ENCODE measurements at regions not wholly inside any gene's neighbourhood (a gene's known extent, or its start where the extent isn't known, plus 50 kb on each side); places are given as distances from the start of the nearest gene placed in this dataset.

GRCh38 chr16:79420493-79420892 is 180.0 kb downstream of the MAF start:
- no peak for TF ChIP-seq CTCF (IDR thresholded peaks at IDR 0.05; ENCODE audit: low read depth, low read length, missing input control)
- no peak for TF ChIP-seq ATF3 (IDR thresholded peaks at IDR 0.05)
- no peak for TF ChIP-seq RAD21 (IDR thresholded peaks at IDR 0.05)
- TF ChIP-seq TAF1 (conservative IDR thresholded peaks at IDR 0.05): no peak
- TF ChIP-seq YY1 (IDR thresholded peaks at IDR 0.05): no peak
- no peak for TF ChIP-seq ZBTB33 (IDR thresholded peaks at IDR 0.05)
- TF ChIP-seq REST (IDR thresholded peaks at IDR 0.05): no peak
- no peak for TF ChIP-seq HNF4G (IDR thresholded peaks at IDR 0.05)
- TF ChIP-seq EGR1 (IDR thresholded peaks at IDR 0.05; ENCODE audit: low read depth in 2 of 2): no peak
